ENCODE measurements at regions not wholly inside any gene's neighbourhood (a gene's known extent, or its start where the extent isn't known, plus 50 kb on each side); places are given as distances from the start of the nearest gene placed in this dataset.
"Not testable (repeated sequence)": the region's sequence is repeated elsewhere in the genome, so short reads cannot be mapped to it uniquely, and the experiment has no call there.

GRCh38 chr5:157944938-157945337, 86.0 kb upstream of the CLINT1 start:
- Histone ChIP-seq H3K4me1 (ENCODE audit: insufficient read depth) (peaks cover 8% of the 10 kb centered on the region), H3K27me3 (no peaks in the 10 kb centered on the region), H3K27ac (no peak overlapping the region), H3K9me2 (replicated peaks; ENCODE audit: insufficient read depth) (no peaks in the 10 kb centered on the region), H3K4me2 (no peak overlapping the region), H4K20me1 (ENCODE audit: insufficient read depth, poor library complexity, severe bottlenecking) (no peaks in the 10 kb centered on the region), H3K36me3 (replicated peaks; ENCODE audit: insufficient read depth, low read depth) (no peaks in the 10 kb centered on the region), H3K4me3 (no peak overlapping the region), H3K9me3 (ENCODE audit: low read depth) (no peaks in the 10 kb centered on the region), H3K79me2 (no peaks in the 10 kb centered on the region), H2AFZ (no peak overlapping the region)
- DNase-seq (ENCODE audit: low spot score): no peak
- WGBS (ENCODE audit: low lambda C conversion rate, missing lambda C conversion rate): 88% methylated on average over 5 of the region's 6 CpGs
- TF ChIP-seq EZH2 (IDR thresholded peaks at IDR 0.05; ENCODE audit: borderline replicate concordance) (no peak), CTCF (IDR thresholded peaks at IDR 0.05; ENCODE audit: poor library complexity) (no peak), EZH2phosphoT487 (IDR thresholded peaks at IDR 0.05; ENCODE audit: low read depth, severe bottlenecking, unreplicated experiment) (no peak)

GRCh38 chr5:157944077-157944633, 85.2 kb upstream of the CLINT1 start:
- Histone ChIP-seq H3K27me3 (no peaks in the 10 kb centered on the region), H3K9me2 (replicated peaks; ENCODE audit: insufficient read depth) (no peaks in the 10 kb centered on the region), H3K27ac (no peak overlapping the region), H2AFZ (peak overlapping the region; percentile 9), H3K4me3 (no peak overlapping the region), H3K79me2 (no peaks in the 10 kb centered on the region), H3K4me1 (ENCODE audit: insufficient read depth) (peaks cover 6% of the 10 kb centered on the region), H3K36me3 (replicated peaks; ENCODE audit: insufficient read depth, low read depth) (no peaks in the 10 kb centered on the region), H3K4me2 (no peak overlapping the region), H3K9me3 (ENCODE audit: low read depth) (no peaks in the 10 kb centered on the region), H4K20me1 (ENCODE audit: insufficient read depth, poor library complexity, severe bottlenecking) (no peaks in the 10 kb centered on the region)
- no peak for TF ChIP-seq EZH2phosphoT487 (IDR thresholded peaks at IDR 0.05; ENCODE audit: low read depth, severe bottlenecking, unreplicated experiment)
- no peak for TF ChIP-seq EZH2 (IDR thresholded peaks at IDR 0.05; ENCODE audit: borderline replicate concordance)
- no peak for TF ChIP-seq CTCF (IDR thresholded peaks at IDR 0.05; ENCODE audit: poor library complexity)
- no peak for DNase-seq (ENCODE audit: low spot score)
- 40% methylated on average over 6 of the region's 6 CpGs for WGBS (ENCODE audit: low lambda C conversion rate, missing lambda C conversion rate)

- Histone ChIP-seq H3K9me2 (replicated peaks; ENCODE audit: insufficient read depth) (no peaks in the 10 kb centered on the region), H3K27ac (no peak overlapping the region), H3K79me2 (no peaks in the 10 kb centered on the region), H4K20me1 (ENCODE audit: insufficient read depth, poor library complexity, severe bottlenecking) (no peaks in the 10 kb centered on the region), H3K27me3 (no peaks in the 10 kb centered on the region), H2AFZ (no peak overlapping the region), H3K4me2 (no peak overlapping the region), H3K36me3 (replicated peaks; ENCODE audit: insufficient read depth, low read depth) (no peaks in the 10 kb centered on the region), H3K4me3 (no peak overlapping the region), H3K4me1 (ENCODE audit: insufficient read depth) (no peaks in the 10 kb centered on the region), H3K9me3 (ENCODE audit: low read depth) (no peaks in the 10 kb centered on the region)
- 87% methylated on average over 1 of the region's 1 CpG for WGBS (ENCODE audit: low lambda C conversion rate, missing lambda C conversion rate)
- no peak for TF ChIP-seq EZH2 (IDR thresholded peaks at IDR 0.05; ENCODE audit: borderline replicate concordance)
- no peak for TF ChIP-seq CTCF (IDR thresholded peaks at IDR 0.05; ENCODE audit: poor library complexity)
- TF ChIP-seq EZH2phosphoT487 (IDR thresholded peaks at IDR 0.05; ENCODE audit: low read depth, severe bottlenecking, unreplicated experiment): no peak
- DNase-seq (ENCODE audit: low spot score): no peak
These were observed 83.7 kb upstream of the CLINT1 start for GRCh38 chr5:157942595-157942994.

- H3K36me3 ChIP-seq (replicated peaks; ENCODE audit: insufficient read depth, low read depth): no peaks in the 10 kb centered on the region
- H3K4me3 ChIP-seq: no peak overlapping the region
- no peak for TF ChIP-seq EZH2 (IDR thresholded peaks at IDR 0.05; ENCODE audit: borderline replicate concordance)
- no peaks in the 10 kb centered on the region for H3K79me2 ChIP-seq
- H3K9me2 ChIP-seq (replicated peaks; ENCODE audit: insufficient read depth): no peaks in the 10 kb centered on the region
- no peaks in the 10 kb centered on the region for H3K9me3 ChIP-seq (ENCODE audit: low read depth)
- H2AFZ ChIP-seq: no peak overlapping the region
- 80% methylated on average over 3 of the region's 3 CpGs for WGBS (ENCODE audit: low lambda C conversion rate, missing lambda C conversion rate)
- no peak overlapping the region for H3K4me2 ChIP-seq
- DNase-seq (ENCODE audit: low spot score): no peak
- H3K27ac ChIP-seq: no peak overlapping the region
- H3K4me1 ChIP-seq (ENCODE audit: insufficient read depth): no peaks in the 10 kb centered on the region
- H3K27me3 ChIP-seq: no peaks in the 10 kb centered on the region
- no peaks in the 10 kb centered on the region for H4K20me1 ChIP-seq (ENCODE audit: insufficient read depth, poor library complexity, severe bottlenecking)
These were observed 82.7 kb upstream of the CLINT1 start for GRCh38 chr5:157941616-157942015.

GRCh38 chr5:157938101-157938500, 79.2 kb upstream of the CLINT1 start:
- H3K79me2 ChIP-seq; H3K4me3 ChIP-seq; H3K27ac ChIP-seq; H4K20me1 ChIP-seq (ENCODE audit: insufficient read depth, poor library complexity, severe bottlenecking); H3K9me2 ChIP-seq (replicated peaks; ENCODE audit: insufficient read depth); H3K36me3 ChIP-seq (replicated peaks; ENCODE audit: insufficient read depth, low read depth); H3K4me2 ChIP-seq; H3K4me1 ChIP-seq (ENCODE audit: insufficient read depth); DNase-seq (ENCODE audit: low spot score); H3K27me3 ChIP-seq; H3K9me3 ChIP-seq (ENCODE audit: low read depth); H2AFZ ChIP-seq: not testable (repeated sequence)
- WGBS (ENCODE audit: low lambda C conversion rate, missing lambda C conversion rate): 86% methylated on average over 6 of the region's 6 CpGs

- not testable (repeated sequence) for H3K79me2 ChIP-seq; H3K27ac ChIP-seq; H3K4me1 ChIP-seq (ENCODE audit: insufficient read depth); H3K36me3 ChIP-seq (replicated peaks; ENCODE audit: insufficient read depth, low read depth); H3K4me3 ChIP-seq; H2AFZ ChIP-seq; DNase-seq (ENCODE audit: low spot score); H4K20me1 ChIP-seq (ENCODE audit: insufficient read depth, poor library complexity, severe bottlenecking); H3K9me2 ChIP-seq (replicated peaks; ENCODE audit: insufficient read depth); H3K4me2 ChIP-seq; H3K27me3 ChIP-seq; H3K9me3 ChIP-seq (ENCODE audit: low read depth)
- 89% methylated on average over 3 of the region's 3 CpGs for WGBS (ENCODE audit: low lambda C conversion rate, missing lambda C conversion rate)
These were observed 78.0 kb upstream of the CLINT1 start for GRCh38 chr5:157936776-157937501.
